ENCODE measurements at regions not wholly inside any gene's neighbourhood (a gene's known extent, or its start where the extent isn't known, plus 50 kb on each side); places are given as distances from the start of the nearest gene placed in this dataset.

GRCh38 chr6:163944897-163945296 is 530.4 kb downstream of the QKI start:
- TF ChIP-seq, protein P1, sequence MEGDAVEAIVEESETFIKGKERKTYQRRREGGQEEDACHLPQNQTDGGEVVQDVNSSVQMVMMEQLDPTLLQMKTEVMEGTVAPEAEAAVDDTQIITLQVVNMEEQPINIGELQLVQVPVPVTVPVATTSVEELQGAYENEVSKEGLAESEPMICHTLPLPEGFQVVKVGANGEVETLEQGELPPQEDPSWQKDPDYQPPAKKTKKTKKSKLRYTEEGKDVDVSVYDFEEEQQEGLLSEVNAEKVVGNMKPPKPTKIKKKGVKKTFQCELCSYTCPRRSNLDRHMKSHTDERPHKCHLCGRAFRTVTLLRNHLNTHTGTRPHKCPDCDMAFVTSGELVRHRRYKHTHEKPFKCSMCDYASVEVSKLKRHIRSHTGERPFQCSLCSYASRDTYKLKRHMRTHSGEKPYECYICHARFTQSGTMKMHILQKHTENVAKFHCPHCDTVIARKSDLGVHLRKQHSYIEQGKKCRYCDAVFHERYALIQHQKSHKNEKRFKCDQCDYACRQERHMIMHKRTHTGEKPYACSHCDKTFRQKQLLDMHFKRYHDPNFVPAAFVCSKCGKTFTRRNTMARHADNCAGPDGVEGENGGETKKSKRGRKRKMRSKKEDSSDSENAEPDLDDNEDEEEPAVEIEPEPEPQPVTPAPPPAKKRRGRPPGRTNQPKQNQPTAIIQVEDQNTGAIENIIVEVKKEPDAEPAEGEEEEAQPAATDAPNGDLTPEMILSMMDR (IDR thresholded peaks at IDR 0.05; ENCODE audit: low read depth, low read length): no peak
- no peak for TF ChIP-seq EZH2phosphoT487 (IDR thresholded peaks at IDR 0.05; ENCODE audit: low read depth)
- Histone ChIP-seq H3K79me2 (ENCODE audit: low read length) (no peaks in the 10 kb centered on the region), H3K4me2 (ENCODE audit: low read length) (no peak overlapping the region), H3K27me3 (ENCODE audit: low read depth, low read length) (no peaks in the 10 kb centered on the region; the same call in 1 of the 2 replicates), H3K9ac (ENCODE audit: low read length) (no peak overlapping the region), H3K27ac (ENCODE audit: low read length) (no peak overlapping the region), H2AFZ (ENCODE audit: low read depth, low read length) (no peak overlapping the region), H3K36me3 (replicated peaks; ENCODE audit: low read depth, low read length) (no peaks in the 10 kb centered on the region), H3K4me1 (ENCODE audit: low read length) (peaks cover 18% of the 10 kb centered on the region), H3K4me3 (ENCODE audit: low read length) (no peak overlapping the region), H4K20me1 (ENCODE audit: insufficient read depth, low read length) (no peaks in the 10 kb centered on the region), H3K9me3 (ENCODE audit: insufficient read depth, low read length) (no peaks in the 10 kb centered on the region)

GRCh38 chr6:163943607-163944385 is 529.3 kb downstream of the QKI start:
- Histone ChIP-seq H2AFZ (ENCODE audit: low read depth, low read length) (no peak overlapping the region), H3K9me3 (ENCODE audit: insufficient read depth, low read length) (no peaks in the 10 kb centered on the region), H3K9ac (ENCODE audit: low read length) (no peak overlapping the region), H3K4me2 (ENCODE audit: low read length) (no peak overlapping the region), H3K27me3 (ENCODE audit: low read depth, low read length) (no peaks in the 10 kb centered on the region; the same call in 1 of the 2 replicates), H4K20me1 (ENCODE audit: insufficient read depth, low read length) (no peaks in the 10 kb centered on the region), H3K4me3 (ENCODE audit: low read length) (no peak overlapping the region), H3K4me1 (ENCODE audit: low read length) (peaks cover 18% of the 10 kb centered on the region), H3K27ac (ENCODE audit: low read length) (no peak overlapping the region), H3K79me2 (ENCODE audit: low read length) (no peaks in the 10 kb centered on the region), H3K36me3 (replicated peaks; ENCODE audit: low read depth, low read length) (no peaks in the 10 kb centered on the region)
- TF ChIP-seq, protein P1 (IDR thresholded peaks at IDR 0.05; ENCODE audit: low read depth, low read length): no peak
- no peak for TF ChIP-seq EZH2phosphoT487 (IDR thresholded peaks at IDR 0.05; ENCODE audit: low read depth)

GRCh38 chr6:163942790-163943189 is 528.3 kb downstream of the QKI start:
- H3K79me2 ChIP-seq (ENCODE audit: low read length): no peaks in the 10 kb centered on the region
- no peak for TF ChIP-seq EZH2phosphoT487 (IDR thresholded peaks at IDR 0.05; ENCODE audit: low read depth)
- TF ChIP-seq, protein P1 (IDR thresholded peaks at IDR 0.05; ENCODE audit: low read depth, low read length): no peak
- no peaks in the 10 kb centered on the region; the same call in 1 of the 2 replicates for H3K27me3 ChIP-seq (ENCODE audit: low read depth, low read length)
- no peak overlapping the region for H2AFZ ChIP-seq (ENCODE audit: low read depth, low read length)
- no peaks in the 10 kb centered on the region for H3K36me3 ChIP-seq (replicated peaks; ENCODE audit: low read depth, low read length)
- no peaks in the 10 kb centered on the region for H4K20me1 ChIP-seq (ENCODE audit: insufficient read depth, low read length)
- no peak overlapping the region for H3K27ac ChIP-seq (ENCODE audit: low read length)
- peaks cover 18% of the 10 kb centered on the region for H3K4me1 ChIP-seq (ENCODE audit: low read length)
- no peak overlapping the region for H3K4me3 ChIP-seq (ENCODE audit: low read length)
- H3K4me2 ChIP-seq (ENCODE audit: low read length): no peak overlapping the region
- no peaks in the 10 kb centered on the region for H3K9me3 ChIP-seq (ENCODE audit: insufficient read depth, low read length)
- H3K9ac ChIP-seq (ENCODE audit: low read length): no peak overlapping the region

- Histone ChIP-seq H3K4me2 (ENCODE audit: low read length) (no peak overlapping the region), H4K20me1 (ENCODE audit: insufficient read depth, low read length) (no peaks in the 10 kb centered on the region), H3K9me3 (ENCODE audit: insufficient read depth, low read length) (no peaks in the 10 kb centered on the region), H2AFZ (ENCODE audit: low read depth, low read length) (no peak overlapping the region), H3K9ac (ENCODE audit: low read length) (no peak overlapping the region), H3K27ac (ENCODE audit: low read length) (no peak overlapping the region), H3K27me3 (ENCODE audit: low read depth, low read length) (no peaks in the 10 kb centered on the region; the same call in 1 of the 2 replicates), H3K36me3 (replicated peaks; ENCODE audit: low read depth, low read length) (no peaks in the 10 kb centered on the region), H3K4me1 (ENCODE audit: low read length) (peaks cover 12% of the 10 kb centered on the region), H3K4me3 (ENCODE audit: low read length) (no peak overlapping the region), H3K79me2 (ENCODE audit: low read length) (no peaks in the 10 kb centered on the region)
- TF ChIP-seq EZH2phosphoT487 (IDR thresholded peaks at IDR 0.05; ENCODE audit: low read depth): no peak
- TF ChIP-seq, protein P1 (IDR thresholded peaks at IDR 0.05; ENCODE audit: low read depth, low read length): no peak
Observed at GRCh38 chr6:163941624-163941976, 527.1 kb downstream of the QKI start.
